IPS-20b (cell line): ENCODE measurements at regions not wholly inside any gene's neighbourhood (a gene's known extent, or its start where the extent isn't known, plus 50 kb on each side); places are given as distances from the start of the nearest gene placed in this dataset.

Experiments
- H3K27ac ChIP-seq: one replicate; pipeline ENCODE4 v1.5.1; 2013; ENCODE audit warnings: low read length
- H3K27me3 ChIP-seq: 2 replicates; pipeline ENCODE4 v1.6.1; 2013; ENCODE audit warnings: mild to moderate bottlenecking, low read length, inconsistent platforms; ENCODE audit not compliant: insufficient read depth
- H3K36me3 ChIP-seq: 2 replicates; pipeline ENCODE4 v1.6.1; 2013; ENCODE audit warnings: low read depth, mild to moderate bottlenecking, inconsistent platforms, low read length, moderate library complexity; ENCODE audit not compliant: insufficient read depth
- H3K4me1 ChIP-seq: 2 replicates; pipeline ENCODE4 v1.6.1; 2013; ENCODE audit warnings: mild to moderate bottlenecking, control low read depth, inconsistent platforms, low read length, moderate library complexity; ENCODE audit not compliant: insufficient read depth
- H3K4me3 ChIP-seq: 2 replicates; pipeline ENCODE4 v1.5.1; 2013; ENCODE audit warnings: mild to moderate bottlenecking, low read length, inconsistent platforms
- H3K9ac ChIP-seq: 2 replicates; pipeline ENCODE4 v1.6.1; 2013; ENCODE audit warnings: low read depth, mild to moderate bottlenecking, inconsistent platforms, low read length, moderate library complexity
- H3K9me3 ChIP-seq: 2 replicates; pipeline ENCODE4 v1.6.1; 2013; ENCODE audit warnings: mild to moderate bottlenecking, low read depth, low read length, inconsistent platforms; ENCODE audit not compliant: insufficient read depth

DNA sequence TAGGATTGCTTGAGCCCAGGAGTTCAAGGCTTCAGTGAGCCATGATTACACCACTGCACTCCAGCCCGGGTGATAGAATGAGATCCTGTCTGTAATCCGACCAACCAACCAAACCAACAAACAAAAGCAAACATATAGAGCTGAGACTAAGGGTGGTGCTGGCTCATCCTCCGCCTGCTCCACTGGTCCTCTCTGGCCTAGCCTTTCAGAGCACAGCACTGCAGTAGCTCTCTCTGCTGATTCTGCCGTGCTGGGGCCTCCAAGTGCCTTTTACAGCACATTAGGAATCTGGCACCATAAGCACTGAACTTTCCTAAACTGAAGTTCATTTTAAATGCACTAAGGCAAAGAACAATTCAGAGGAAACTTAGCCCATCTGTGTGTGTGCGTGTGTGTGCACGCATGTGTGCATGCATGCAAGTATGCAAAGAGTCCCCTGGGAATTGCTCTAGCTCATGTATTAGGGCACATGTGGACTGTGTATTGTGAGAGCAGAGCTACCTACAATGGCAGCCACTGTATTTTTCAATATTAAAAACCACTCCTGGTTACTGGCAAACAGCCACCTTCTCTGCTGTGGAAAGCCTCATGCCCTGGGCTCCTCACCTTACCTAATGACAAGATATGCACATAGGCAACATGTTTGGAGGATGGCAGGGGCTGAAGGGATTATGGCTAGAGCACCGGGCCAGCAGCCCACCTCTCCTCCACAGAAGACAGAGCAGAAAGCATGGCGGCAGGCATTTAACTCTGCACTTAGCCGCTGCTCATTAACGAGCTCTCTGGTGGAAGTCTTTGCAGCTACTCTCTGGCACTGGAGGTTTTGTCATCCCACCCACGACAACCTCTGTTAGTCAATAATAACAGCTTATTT lies 223.1 kb upstream of the TSHZ3 start:
- Histone ChIP-seq H3K9me3 (no peaks in the 10 kb centered on the region), H3K4me1 (peaks cover 4% of the 10 kb centered on the region; the same call in 1 of the 2 replicates), H3K4me3 (no peak overlapping the region), H3K27ac (no peak overlapping the region), H3K27me3 (no peaks in the 10 kb centered on the region), H3K9ac (no peak overlapping the region), H3K36me3 (no peaks in the 10 kb centered on the region)

DNA sequence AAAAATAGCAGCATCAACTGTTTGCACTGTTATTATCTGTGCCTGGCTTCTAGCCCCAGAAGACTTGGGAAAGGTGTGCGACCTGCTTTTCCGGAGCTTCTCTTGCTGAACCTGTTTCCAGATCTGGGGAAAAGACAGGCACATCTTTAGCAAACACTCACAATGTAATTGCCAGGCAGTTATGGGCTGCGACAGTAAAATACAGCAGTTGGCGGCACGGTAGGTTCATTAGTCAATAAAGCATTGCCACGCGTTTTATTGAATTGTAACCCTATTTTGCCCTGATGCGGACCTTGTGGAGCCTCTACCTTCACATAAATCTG lies 223.7 kb upstream of the TSHZ3 start:
- Histone ChIP-seq H3K9ac (no peak overlapping the region), H3K36me3 (no peaks in the 10 kb centered on the region), H3K27ac (no peak overlapping the region), H3K9me3 (no peaks in the 10 kb centered on the region), H3K4me1 (peaks cover 3% of the 10 kb centered on the region; the same call in 1 of the 2 replicates), H3K27me3 (no peaks in the 10 kb centered on the region), H3K4me3 (no peak overlapping the region)

DNA sequence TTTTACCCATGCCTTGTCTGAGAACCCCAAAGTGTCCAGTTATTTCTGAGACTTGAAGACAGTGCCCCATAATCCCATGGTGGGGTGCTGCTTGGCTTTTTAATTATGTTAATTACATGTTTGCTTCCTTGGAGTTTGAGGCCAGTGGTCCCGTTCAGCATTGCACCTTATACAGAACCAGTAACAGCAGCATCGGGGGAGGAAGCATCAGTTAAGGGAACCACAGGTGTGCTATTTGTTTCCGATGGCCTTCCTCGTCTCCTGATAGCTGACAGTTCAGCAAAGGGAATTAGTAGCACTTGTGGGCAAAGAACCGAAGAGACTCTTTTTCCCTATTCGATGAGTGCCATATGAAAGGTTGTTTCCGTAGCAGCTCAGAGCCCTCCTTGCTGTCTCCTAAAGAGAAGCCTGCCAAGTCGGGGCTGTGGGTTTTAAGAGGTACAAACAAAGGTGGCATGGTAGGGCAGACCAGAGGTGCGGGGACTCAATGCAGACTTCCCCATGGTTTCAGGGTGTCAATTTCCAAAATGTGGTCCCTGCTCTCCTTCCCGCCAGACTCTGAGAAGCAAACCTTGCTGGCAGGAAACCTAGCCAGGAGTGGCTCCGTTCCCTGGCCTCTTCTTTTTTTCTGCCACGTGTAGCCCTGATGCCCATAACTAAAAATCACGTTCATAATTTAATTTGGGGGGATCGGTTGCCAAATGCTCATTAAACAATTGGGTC lies 225.2 kb upstream of the TSHZ3 start:
- Histone ChIP-seq H3K27me3 (no peaks in the 10 kb centered on the region), H3K4me1 (no peaks in the 10 kb centered on the region; the same call in 1 of the 2 replicates), H3K9ac (no peak overlapping the region), H3K36me3 (no peaks in the 10 kb centered on the region), H3K4me3 (no peak overlapping the region), H3K9me3 (no peaks in the 10 kb centered on the region), H3K27ac (no peak overlapping the region)

DNA sequence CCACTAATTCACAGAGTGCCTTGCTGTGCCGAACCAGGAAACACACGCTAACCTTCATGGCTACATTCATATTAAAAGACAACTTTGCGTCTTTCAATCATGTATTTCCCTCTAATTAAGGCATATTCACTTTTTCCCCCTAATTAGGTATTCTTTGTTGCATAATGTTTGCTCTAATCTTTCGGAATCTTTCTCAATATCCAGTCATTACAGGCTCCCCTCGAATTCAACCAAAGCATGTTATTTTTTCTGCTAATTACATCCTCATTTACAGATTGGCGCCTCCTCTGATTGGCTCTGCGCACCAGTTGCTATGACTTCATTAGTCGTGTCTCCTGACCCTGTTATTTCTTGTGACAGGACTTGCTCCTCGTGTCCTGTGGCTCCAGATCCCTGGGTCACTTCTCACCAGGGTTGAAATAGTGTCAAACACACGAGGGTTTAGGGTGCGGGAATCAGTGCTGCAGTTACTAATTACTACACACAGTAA lies 226.7 kb upstream of the TSHZ3 start:
- Histone ChIP-seq H3K27ac (no peak overlapping the region), H3K4me3 (no peak overlapping the region), H3K9me3 (no peaks in the 10 kb centered on the region), H3K27me3 (no peaks in the 10 kb centered on the region), H3K4me1 (no peaks in the 10 kb centered on the region; the same call in 1 of the 2 replicates), H3K36me3 (no peaks in the 10 kb centered on the region), H3K9ac (no peak overlapping the region)

DNA sequence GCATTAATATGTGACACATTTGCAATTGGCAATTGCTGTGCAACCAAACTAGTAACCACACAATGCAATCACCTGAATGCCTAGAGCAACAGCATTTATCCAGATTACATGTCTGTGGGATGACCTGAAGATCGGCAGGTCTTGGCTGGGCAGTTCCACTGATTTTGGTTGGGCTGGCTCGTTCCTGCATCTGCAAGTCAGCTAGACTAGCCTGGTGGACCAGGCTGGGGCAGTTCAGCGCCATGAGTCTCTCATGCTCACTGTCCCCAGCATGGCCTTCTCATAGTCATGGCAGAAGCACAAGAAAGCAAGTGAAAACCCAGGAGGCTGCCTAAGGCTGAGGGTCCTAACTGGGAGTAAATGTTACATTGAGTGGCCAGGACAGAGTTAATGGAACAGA lies 229.1 kb upstream of the TSHZ3 start:
- Histone ChIP-seq H3K27me3 (no peaks in the 10 kb centered on the region), H3K4me1 (no peaks in the 10 kb centered on the region; the same call in 1 of the 2 replicates), H3K27ac (no peak overlapping the region), H3K36me3 (no peaks in the 10 kb centered on the region), H3K4me3 (no peak overlapping the region), H3K9ac (no peak overlapping the region), H3K9me3 (no peaks in the 10 kb centered on the region)

DNA sequence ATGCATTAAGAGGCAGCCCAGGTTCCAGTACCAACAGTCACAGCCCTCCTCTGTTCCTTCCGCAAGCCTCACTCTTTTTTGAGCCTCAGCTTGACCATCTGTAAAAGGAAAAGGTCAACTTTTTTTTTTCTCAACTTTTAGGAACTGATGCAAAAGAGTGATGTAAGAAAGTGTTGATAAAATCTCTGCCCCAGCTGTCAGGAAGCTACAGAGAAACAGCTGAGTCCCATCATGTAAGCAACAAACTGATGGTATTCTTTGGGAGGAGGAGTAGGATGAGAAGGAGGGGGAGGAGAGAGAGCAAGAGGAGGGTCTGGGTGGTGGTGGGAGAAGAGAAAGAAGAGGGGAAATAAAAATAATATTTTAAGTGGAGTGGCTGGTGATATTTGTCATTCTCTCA lies 233.9 kb upstream of the TSHZ3 start:
- Histone ChIP-seq H3K4me3 (no peak overlapping the region), H3K9me3 (no peaks in the 10 kb centered on the region), H3K9ac (no peak overlapping the region), H3K27ac (no peak overlapping the region), H3K4me1 (no peaks in the 10 kb centered on the region), H3K27me3 (no peaks in the 10 kb centered on the region), H3K36me3 (no peaks in the 10 kb centered on the region)

DNA sequence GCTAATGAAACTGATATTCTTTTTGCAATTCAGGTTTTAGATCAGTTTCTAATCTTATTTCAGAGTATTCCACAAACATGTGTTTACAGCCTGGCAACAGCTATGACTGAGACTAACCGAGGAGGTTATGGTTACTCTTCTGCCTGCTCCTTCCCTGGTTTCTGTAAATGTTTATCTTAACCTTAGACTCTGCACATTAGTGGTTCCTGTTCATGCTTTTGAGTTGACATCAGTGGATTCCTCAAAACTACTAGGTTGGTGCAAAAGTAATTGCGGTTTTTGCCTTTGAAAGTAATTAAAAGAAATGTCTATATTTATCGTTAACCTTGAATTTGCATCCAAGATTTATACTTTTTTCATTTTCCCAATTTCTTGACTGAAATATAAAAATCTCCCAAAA lies 237.0 kb upstream of the TSHZ3 start:
- H3K4me1 ChIP-seq, result peaks cover 11% of the 10 kb centered on the region; the same call in 1 of the 2 replicates
- no peak overlapping the region for H3K9ac ChIP-seq
- H3K36me3 ChIP-seq, result no peaks in the 10 kb centered on the region
- no peaks in the 10 kb centered on the region for H3K9me3 ChIP-seq
- no peak overlapping the region for H3K27ac ChIP-seq
- H3K4me3 ChIP-seq, result no peak overlapping the region
- no peaks in the 10 kb centered on the region for H3K27me3 ChIP-seq

GRCh38 chr19:31589109-31589508 lies 239.9 kb upstream of the TSHZ3 start:
- Histone ChIP-seq H3K4me1 (peaks cover 11% of the 10 kb centered on the region; the same call in 1 of the 2 replicates), H3K4me3 (no peak overlapping the region), H3K9me3 (no peaks in the 10 kb centered on the region), H3K27me3 (no peaks in the 10 kb centered on the region), H3K9ac (no peak overlapping the region), H3K36me3 (no peaks in the 10 kb centered on the region), H3K27ac (no peak overlapping the region)

DNA sequence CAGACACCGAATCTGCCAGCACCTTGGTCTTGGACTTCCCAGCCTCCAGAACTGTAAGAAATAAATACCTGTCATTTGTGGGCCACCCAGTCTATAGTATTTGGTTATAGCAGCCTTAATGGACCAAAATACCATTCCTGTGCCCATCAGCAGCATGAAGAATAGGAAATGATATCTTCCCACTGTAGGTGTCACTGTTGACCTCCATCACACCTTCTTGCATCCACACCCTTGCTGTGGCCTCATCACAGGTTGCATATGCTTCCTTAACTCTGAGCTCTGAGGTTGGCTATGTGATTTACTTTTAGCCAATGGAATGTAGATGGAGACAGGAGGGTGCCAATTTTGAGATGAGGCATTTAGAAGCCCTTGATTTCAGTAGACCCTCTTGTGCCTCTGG lies 242.0 kb upstream of the TSHZ3 start:
- H3K4me3 ChIP-seq, result no peak overlapping the region
- no peak overlapping the region for H3K9ac ChIP-seq
- H3K27me3 ChIP-seq, result no peaks in the 10 kb centered on the region

GRCh38 chr19:31592456-31592855 lies 243.2 kb upstream of the TSHZ3 start:
- H3K36me3 ChIP-seq, result no peaks in the 10 kb centered on the region
- no peak overlapping the region for H3K4me3 ChIP-seq
- H3K27ac ChIP-seq, result no peak overlapping the region
- H3K9ac ChIP-seq, result no peak overlapping the region
- H3K9me3 ChIP-seq, result no peaks in the 10 kb centered on the region
- H3K4me1 ChIP-seq, result peaks cover 11% of the 10 kb centered on the region; the same call in 1 of the 2 replicates
- no peaks in the 10 kb centered on the region for H3K27me3 ChIP-seq

More for the DNA sequence above, 242.0 kb upstream of the TSHZ3 start:
- Histone ChIP-seq H3K27ac (no peak overlapping the region), H3K4me1 (peaks cover 11% of the 10 kb centered on the region; the same call in 1 of the 2 replicates), H3K9me3 (no peaks in the 10 kb centered on the region), H3K36me3 (no peaks in the 10 kb centered on the region)

- Histone ChIP-seq H3K4me1 (no peaks in the 10 kb centered on the region), H3K27me3 (no peaks in the 10 kb centered on the region), H3K9ac (no peak overlapping the region), H3K27ac (no peak overlapping the region), H3K4me3 (no peak overlapping the region), H3K36me3 (no peaks in the 10 kb centered on the region), H3K9me3 (no peaks in the 10 kb centered on the region)
Measured at GRCh38 chr19:31594701-31595100, 245.5 kb upstream of the TSHZ3 start.

- no peaks in the 10 kb centered on the region for H3K36me3 ChIP-seq
- H3K27me3 ChIP-seq, result no peaks in the 10 kb centered on the region
- no peaks in the 10 kb centered on the region for H3K4me1 ChIP-seq
- no peak overlapping the region for H3K9ac ChIP-seq
- no peak overlapping the region for H3K4me3 ChIP-seq
- H3K9me3 ChIP-seq, result no peaks in the 10 kb centered on the region
- no peak overlapping the region for H3K27ac ChIP-seq
Measured at GRCh38 chr19:31595521-31595920, 246.3 kb upstream of the TSHZ3 start.
